Activated CD4-positive, alpha-beta T cell treated with anti-CD3 and anti-CD28 coated beads for 36 hours (primary cell): ENCODE measurements at regions not wholly inside any gene's neighbourhood (a gene's known extent, or its start where the extent isn't known, plus 50 kb on each side); places are given as distances from the start of the nearest gene placed in this dataset.

Source experiments
- ATAC-seq: fragments of 200-7000 bp; cut with Tn5 transposase; one replicate; pipeline ENCODE4 v1.10.0; 2021; ENCODE audit warnings: mild to moderate bottlenecking, moderate library complexity
- CTCF ChIA-PET: fragments of 350-600 bp; sonication (Branson Sonifier 250); formaldehyde crosslinking; loops from one replicate; lab custom pipeline; 2021; ENCODE audit warnings: antibody characterized with exemption; lab: Charles Lee
- POLR2A ChIA-PET: fragments of 350-600 bp; sonication (Branson Sonifier 250); formaldehyde crosslinking; loops from one replicate; lab custom pipeline; 2021; ENCODE audit warnings: antibody characterized with exemption, inconsistent platforms; lab: Charles Lee
- DNase-seq: peaks from one replicate; pipeline ENCODE4 v3.0.0-alpha.2; 2020
- H3K27ac Mint-ChIP-seq: one replicate; pipeline ENCODE4 v1.8.0; 2021; ENCODE audit warnings: mixed read lengths
- H3K27me3 Mint-ChIP-seq: one replicate; pipeline ENCODE4 v1.8.0; 2021; ENCODE audit warnings: mixed read lengths
- H3K36me3 Mint-ChIP-seq: one replicate; pipeline ENCODE4 v1.8.0; 2021; ENCODE audit warnings: low read depth, mixed read lengths
- H3K4me1 Mint-ChIP-seq: one replicate; pipeline ENCODE4 v1.8.0; 2021; ENCODE audit warnings: mixed read lengths
- H3K4me3 Mint-ChIP-seq: one replicate; pipeline ENCODE4 v1.8.0; 2021; ENCODE audit warnings: mild to moderate bottlenecking, moderate library complexity, mixed read lengths
- H3K9me3 Mint-ChIP-seq: one replicate; pipeline ENCODE4 v1.8.0; 2021; ENCODE audit warnings: low read depth, mixed read lengths
- intact Hi-C, 2 experiments: fragments of 100-400 bp; cut with DNase I in 1 of 2; cut with micrococcal nuclease in 1 of 2; formaldehyde crosslinking; loops; one replicate each; pipeline versions ENCODE4 v1.14.2 to v1.15.1; 2022 to 2024; cut with DNase I, micrococcal nuclease

- H3K4me1 Mint-ChIP-seq = peaks cover 2% of the 10 kb centered on the region
- ChIA-PET CTCF (no interaction called here), POLR2A (no interaction called here)
- intact Hi-C loops = no loop called here
- no peaks in the 10 kb centered on the region for H3K9me3 Mint-ChIP-seq
- DNase-seq (no peak), ATAC-seq (no peak)
- H3K4me3 Mint-ChIP-seq = no peak overlapping the region
- H3K27me3 Mint-ChIP-seq = no peaks in the 10 kb centered on the region
- no peak overlapping the region for H3K27ac Mint-ChIP-seq
- no peaks in the 10 kb centered on the region for H3K36me3 Mint-ChIP-seq
Observed at GRCh38 chr3:18119866-18120265, 305.3 kb downstream of the SATB1 start.

GRCh38 chr3:18114894-18115293, 310.2 kb downstream of the SATB1 start:
- Mint-ChIP-seq H3K4me1 (peaks cover 7% of the 10 kb centered on the region), H3K27me3 (no peaks in the 10 kb centered on the region)
- intact Hi-C loops = no loop called here

GRCh38 chr3:18113417-18113816, 311.7 kb downstream of the SATB1 start:
- intact Hi-C loops = no loop called here
- DNase-seq (no peak), ATAC-seq (no peak)
- ChIA-PET POLR2A (no interaction called here), CTCF (interaction anchor here (1.0 kb wide), 1 partner anchor 19 kb away, joined by 3 read pairs; no protein-coding TSS in a partner anchor)
- H3K4me1 Mint-ChIP-seq = peaks cover 7% of the 10 kb centered on the region
- H3K27me3 Mint-ChIP-seq = no peaks in the 10 kb centered on the region
- no peak overlapping the region for H3K27ac Mint-ChIP-seq
- no peaks in the 10 kb centered on the region for H3K9me3 Mint-ChIP-seq
- H3K36me3 Mint-ChIP-seq = no peaks in the 10 kb centered on the region
- no peak overlapping the region for H3K4me3 Mint-ChIP-seq

More at GRCh38 chr3:18114894-18115293, 310.2 kb downstream of the SATB1 start:
- ATAC-seq (no peak), DNase-seq (no peak)
- CTCF ChIA-PET = no interaction called here
- no peak overlapping the region for H3K4me3 Mint-ChIP-seq
- POLR2A ChIA-PET = no interaction called here
- H3K36me3 Mint-ChIP-seq = no peaks in the 10 kb centered on the region
- H3K27ac Mint-ChIP-seq = no peak overlapping the region
- no peaks in the 10 kb centered on the region for H3K9me3 Mint-ChIP-seq

- ATAC-seq (no peak), DNase-seq (no peak)
- Mint-ChIP-seq H3K4me3 (no peak overlapping the region), H3K36me3 (no peaks in the 10 kb centered on the region), H3K9me3 (no peaks in the 10 kb centered on the region), H3K27me3 (no peaks in the 10 kb centered on the region), H3K27ac (no peak overlapping the region), H3K4me1 (peaks cover 7% of the 10 kb centered on the region)
- ChIA-PET CTCF (no interaction called here), POLR2A (no interaction called here)
- intact Hi-C loops = no loop called here
Observed at GRCh38 chr3:18112674-18113375, 312.3 kb downstream of the SATB1 start.

- H3K9me3 Mint-ChIP-seq = no peaks in the 10 kb centered on the region
- DNase-seq (peak; percentile 13), ATAC-seq (peak; percentile 70)
- H3K27ac Mint-ChIP-seq = peak overlapping the region; percentile 19
- H3K4me1 Mint-ChIP-seq = peaks cover 7% of the 10 kb centered on the region
- H3K36me3 Mint-ChIP-seq = no peaks in the 10 kb centered on the region
- H3K4me3 Mint-ChIP-seq = peak overlapping the region; percentile 33
- ChIA-PET POLR2A (interaction anchor here (0.7 kb wide), 1 partner anchor 1228 kb away, joined by 3 read pairs; no protein-coding TSS in a partner anchor), CTCF (no interaction called here)
- intact Hi-C loops = loop anchor here in 1 of 2 experiments (1.0 kb wide), 1 partner anchor 14 kb away; no protein-coding TSS in a partner anchor
- H3K27me3 Mint-ChIP-seq = no peaks in the 10 kb centered on the region
Observed at GRCh38 chr3:18111796-18112232, 313.3 kb downstream of the SATB1 start.

- intact Hi-C loops = no loop called here
- ChIA-PET CTCF (no interaction called here), POLR2A (no interaction called here)
- Mint-ChIP-seq H3K27ac (no peak overlapping the region), H3K36me3 (no peaks in the 10 kb centered on the region), H3K9me3 (no peaks in the 10 kb centered on the region), H3K4me3 (no peak overlapping the region), H3K4me1 (peaks cover 23% of the 10 kb centered on the region), H3K27me3 (peaks cover 5% of the 10 kb centered on the region)
- no peak for ATAC-seq
- DNase-seq = no peak
Observed at GRCh38 chr3:18103591-18103990, 321.5 kb downstream of the SATB1 start.

GRCh38 chr3:18100121-18100520, 325.0 kb downstream of the SATB1 start:
- Mint-ChIP-seq H3K9me3 (peaks cover 6% of the 10 kb centered on the region), H3K27ac (peak overlapping the region; percentile 83), H3K27me3 (peaks cover 8% of the 10 kb centered on the region), H3K36me3 (peaks cover 9% of the 10 kb centered on the region), H3K4me3 (peak overlapping the region; percentile 37), H3K4me1 (peaks cover 24% of the 10 kb centered on the region)
- ChIA-PET CTCF (interaction anchor here (1.0 kb wide), 1 partner anchor 27 kb away, joined by 3 read pairs; no protein-coding TSS in a partner anchor), POLR2A (interaction anchor here (0.9 kb wide), 1 partner anchor 24 kb away, joined by 3 read pairs; no protein-coding TSS in a partner anchor)
- peak; percentile 8 for ATAC-seq
- no peak for DNase-seq
- intact Hi-C loops = no loop called here

- intact Hi-C loops = loop anchor here in 1 of 2 experiments (1.0 to 5.0 kb wide), 2 partner anchors 108 to 1958 kb away; no protein-coding TSS in a partner anchor
- ChIA-PET POLR2A (interaction anchor here (0.9 kb wide), 1 partner anchor 23 kb away, joined by 3 read pairs; no protein-coding TSS in a partner anchor), CTCF (interaction anchor here (1.0 kb wide), 1 partner anchor 27 kb away, joined by 3 read pairs; no protein-coding TSS in a partner anchor)
- H3K4me3 Mint-ChIP-seq = peak overlapping the region; percentile 37
- ATAC-seq (peak; percentile 65), DNase-seq (peak; percentile 33)
- H3K9me3 Mint-ChIP-seq = peaks cover 6% of the 10 kb centered on the region
- peaks cover 9% of the 10 kb centered on the region for H3K36me3 Mint-ChIP-seq
- peak overlapping the region; percentile 83 for H3K27ac Mint-ChIP-seq
- peaks cover 8% of the 10 kb centered on the region for H3K27me3 Mint-ChIP-seq
- H3K4me1 Mint-ChIP-seq = peaks cover 24% of the 10 kb centered on the region
Observed at GRCh38 chr3:18099611-18100010, 325.5 kb downstream of the SATB1 start.

GRCh38 chr3:18098960-18099587, 326.1 kb downstream of the SATB1 start:
- Mint-ChIP-seq H3K27ac (peak overlapping the region; percentile 83), H3K4me3 (peak overlapping the region; percentile 5), H3K9me3 (peaks cover 6% of the 10 kb centered on the region), H3K4me1 (peaks cover 24% of the 10 kb centered on the region), H3K36me3 (peaks cover 9% of the 10 kb centered on the region), H3K27me3 (peaks cover 7% of the 10 kb centered on the region)
- CTCF ChIA-PET = no interaction called here
- ATAC-seq (peak; percentile 94), DNase-seq (peak; percentile 82)
- POLR2A ChIA-PET = interaction anchor here (0.9 kb wide), 1 partner anchor 23 kb away, joined by 3 read pairs; no protein-coding TSS in a partner anchor
- intact Hi-C loops = loop anchor here in 1 of 2 experiments (1.0 to 5.0 kb wide), 3 partner anchors 12 to 1958 kb away; no protein-coding TSS in a partner anchor

GRCh38 chr3:18097989-18098388, 327.1 kb downstream of the SATB1 start:
- ATAC-seq (no peak), DNase-seq (no peak)
- CTCF ChIA-PET = no interaction called here
- Mint-ChIP-seq H3K36me3 (peaks cover 9% of the 10 kb centered on the region), H3K27ac (no peak overlapping the region), H3K9me3 (peaks cover 6% of the 10 kb centered on the region), H3K4me3 (no peak overlapping the region), H3K4me1 (peaks cover 24% of the 10 kb centered on the region), H3K27me3 (peaks cover 7% of the 10 kb centered on the region)
- POLR2A ChIA-PET = no interaction called here
- intact Hi-C loops = loop anchor here in 1 of 2 experiments (1.0 to 5.0 kb wide), 2 partner anchors 13 to 1959 kb away; no protein-coding TSS in a partner anchor

- Mint-ChIP-seq H3K9me3 (peaks cover 6% of the 10 kb centered on the region), H3K4me3 (no peak overlapping the region), H3K27ac (no peak overlapping the region), H3K4me1 (peaks cover 24% of the 10 kb centered on the region), H3K27me3 (peaks cover 10% of the 10 kb centered on the region), H3K36me3 (peaks cover 9% of the 10 kb centered on the region)
- POLR2A ChIA-PET = no interaction called here
- DNase-seq (no peak), ATAC-seq (no peak)
- CTCF ChIA-PET = no interaction called here
- intact Hi-C loops = loop anchor here in 1 of 2 experiments (5.0 kb wide), 1 partner anchor 1960 kb away; no protein-coding TSS in a partner anchor
Observed at GRCh38 chr3:18097473-18097872, 327.7 kb downstream of the SATB1 start.
